Mesendoderm (in vitro differentiated cells): ENCODE measurements at regions not wholly inside any gene's neighbourhood (a gene's known extent, or its start where the extent isn't known, plus 50 kb on each side); places are given as distances from the start of the nearest gene placed in this dataset.

Source experiments
- DNase-seq: peaks from one replicate; pipeline ENCODE4 v3.0.0; 2013
- H2AK5ac ChIP-seq: 2 replicates; pipeline ENCODE4 v1.6.1; 2013; ENCODE audit warnings: low read length, inconsistent platforms
- H2BK120ac ChIP-seq: 2 replicates; pipeline ENCODE4 v1.6.1; 2013; ENCODE audit warnings: low read depth, mild to moderate bottlenecking, low read length, moderate library complexity, mixed read lengths
- H2BK15ac ChIP-seq: replicated peaks from 2 replicates; pipeline ENCODE4 v1.6.1; 2013; ENCODE audit warnings: low read depth, mild to moderate bottlenecking, moderate library complexity
- H2BK5ac ChIP-seq: 2 replicates; pipeline ENCODE4 v1.6.1; 2013; ENCODE audit warnings: low read length, inconsistent platforms
- H3K18ac ChIP-seq: 2 replicates; pipeline ENCODE4 v1.6.1; 2013; ENCODE audit warnings: mild to moderate bottlenecking, low read length, mixed read lengths
- H3K23ac ChIP-seq: one replicate; pipeline ENCODE4 v1.6.1; 2013; ENCODE audit warnings: low read length
- H3K27ac ChIP-seq: 2 replicates; pipeline ENCODE4 v1.5.1; 2013; ENCODE audit warnings: low read depth, mild to moderate bottlenecking, inconsistent platforms, low read length, moderate library complexity
- H3K27me3 ChIP-seq: 2 replicates; pipeline ENCODE4 v1.6.1; 2013; ENCODE audit warnings: low read length, control low read depth, mild to moderate bottlenecking, inconsistent platforms; ENCODE audit not compliant: insufficient read depth, poor library complexity
- H3K36me3 ChIP-seq: 2 replicates; pipeline ENCODE4 v1.6.1; 2013; ENCODE audit warnings: low read length, inconsistent platforms; ENCODE audit not compliant: control insufficient read depth, insufficient read depth
- H3K4ac ChIP-seq: one replicate; pipeline ENCODE4 v1.6.1; 2013; ENCODE audit warnings: low read depth, mild to moderate bottlenecking, low read length, moderate library complexity
- H3K4me1 ChIP-seq: 2 replicates; pipeline ENCODE4 v1.6.1; 2013; ENCODE audit warnings: low read depth, low read length, inconsistent platforms; ENCODE audit not compliant: control insufficient read depth
- H3K4me2 ChIP-seq: 2 replicates; pipeline ENCODE4 v1.6.1; 2013; ENCODE audit warnings: low read length
- H3K4me3 ChIP-seq: 2 replicates; pipeline ENCODE4 v1.5.1; 2013; ENCODE audit warnings: mild to moderate bottlenecking, low read length
- H3K56ac ChIP-seq: one replicate; pipeline ENCODE4 v1.6.1; 2013; ENCODE audit warnings: low read length
- H3K79me1 ChIP-seq: 2 replicates; pipeline ENCODE4 v1.6.1; 2013; ENCODE audit warnings: low read length, inconsistent platforms
- H3K79me2 ChIP-seq: 2 replicates; pipeline ENCODE4 v1.6.1; 2013; ENCODE audit warnings: mild to moderate bottlenecking, low read length; ENCODE audit not compliant: control insufficient read depth, insufficient read depth
- H3K9ac ChIP-seq: 2 replicates; pipeline ENCODE4 v1.6.1; 2013; ENCODE audit warnings: low read length, inconsistent platforms
- H4K5ac ChIP-seq: one replicate; pipeline ENCODE4 v1.6.1; 2013; ENCODE audit warnings: low read length
- H4K8ac ChIP-seq: one replicate; pipeline ENCODE4 v1.6.1; 2013; ENCODE audit warnings: low read depth, mild to moderate bottlenecking, control low read depth, low read length, moderate library complexity
- WGBS: extraction: QIAGEN DNeasy Blood & Tissue Kit; methylation state at CpG from one replicate; pipeline ENCODE4 v1.1.7; 2013; ENCODE audit warnings: low lambda C conversion rate, missing lambda C conversion rate; ENCODE audit not compliant: insufficient coverage; ENCODE audit errors: extremely low coverage; 5-methylcytosine and 5-hydroxymethylcytosine counted together

DNA sequence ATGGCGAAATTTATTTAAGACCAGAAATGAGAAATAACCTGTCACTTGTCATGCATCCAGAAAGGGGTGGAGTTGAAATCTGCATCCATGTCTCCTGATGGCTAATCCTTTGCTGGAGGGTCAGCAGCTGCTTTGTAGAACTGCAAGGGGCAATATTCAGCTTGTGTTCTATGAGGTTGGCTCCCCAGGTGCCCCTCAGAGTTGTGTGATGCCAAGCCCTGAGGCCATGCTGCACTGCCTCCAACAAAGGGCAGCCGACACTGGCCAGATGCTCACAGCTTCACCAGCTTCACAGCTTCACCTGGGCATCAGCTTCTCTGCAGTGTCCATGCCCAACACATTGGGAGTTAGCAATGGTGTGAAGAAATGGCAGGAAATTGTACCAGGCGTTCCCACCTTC is 64.0 kb upstream of the TMEM72 start:
- no peaks in the 10 kb centered on the region for H3K36me3 ChIP-seq
- H3K18ac ChIP-seq, result no peak overlapping the region
- no peak overlapping the region for H3K9ac ChIP-seq
- no peaks in the 10 kb centered on the region for H3K79me2 ChIP-seq
- H2BK5ac ChIP-seq, result no peak overlapping the region
- no peak overlapping the region for H3K4me3 ChIP-seq
- H3K4me2 ChIP-seq, result no peak overlapping the region
- no peak for DNase-seq
- H2BK15ac ChIP-seq, result no peak overlapping the region
- H3K23ac ChIP-seq, result no peak overlapping the region
- no peaks in the 10 kb centered on the region for H3K4me1 ChIP-seq
- no peak overlapping the region for H2AK5ac ChIP-seq
- H4K5ac ChIP-seq, result no peak overlapping the region
- H4K8ac ChIP-seq, result no peak overlapping the region
- no peak overlapping the region for H3K56ac ChIP-seq
- H3K27ac ChIP-seq, result no peak overlapping the region
- H3K4ac ChIP-seq, result no peak overlapping the region
- H3K27me3 ChIP-seq, result no peaks in the 10 kb centered on the region
- no peaks in the 10 kb centered on the region for H3K79me1 ChIP-seq
- H2BK120ac ChIP-seq, result no peak overlapping the region
- WGBS, result no CpG with 5 or more reads among the region's 3 CpGs

DNA sequence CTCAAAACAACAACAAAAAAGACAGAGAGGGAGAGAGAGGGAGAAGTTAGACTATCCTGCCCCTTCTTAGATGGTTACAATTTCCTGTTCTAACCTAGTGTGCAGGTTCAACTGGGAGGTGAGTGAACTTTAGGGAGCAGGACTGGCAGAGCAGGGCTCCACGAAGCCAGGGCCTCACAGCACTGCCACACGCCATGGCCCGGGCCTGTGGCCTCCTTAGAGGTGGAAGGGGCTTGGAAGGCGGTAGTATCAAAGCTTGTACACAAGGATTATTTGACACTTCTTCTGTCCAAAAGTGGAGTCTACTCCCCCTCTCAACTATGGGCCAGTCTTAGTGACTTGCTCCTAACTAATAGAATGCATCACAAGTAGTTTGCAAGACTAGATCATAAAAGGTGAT is 62.9 kb upstream of the TMEM72 start:
- no peak for DNase-seq
- Histone ChIP-seq H3K56ac (no peak overlapping the region), H3K4ac (no peak overlapping the region), H3K9ac (no peak overlapping the region), H4K5ac (no peak overlapping the region), H3K79me1 (no peaks in the 10 kb centered on the region), H3K4me1 (no peaks in the 10 kb centered on the region), H3K27me3 (no peaks in the 10 kb centered on the region), H2BK5ac (no peak overlapping the region), H3K36me3 (no peaks in the 10 kb centered on the region), H3K18ac (no peak overlapping the region), H3K4me2 (no peak overlapping the region), H3K4me3 (no peak overlapping the region), H4K8ac (no peak overlapping the region), H3K23ac (no peak overlapping the region), H2AK5ac (no peak overlapping the region), H3K27ac (no peak overlapping the region), H2BK120ac (no peak overlapping the region), H3K79me2 (no peaks in the 10 kb centered on the region), H2BK15ac (no peak overlapping the region)
- no CpG with 5 or more reads among the region's 4 CpGs for WGBS

DNA sequence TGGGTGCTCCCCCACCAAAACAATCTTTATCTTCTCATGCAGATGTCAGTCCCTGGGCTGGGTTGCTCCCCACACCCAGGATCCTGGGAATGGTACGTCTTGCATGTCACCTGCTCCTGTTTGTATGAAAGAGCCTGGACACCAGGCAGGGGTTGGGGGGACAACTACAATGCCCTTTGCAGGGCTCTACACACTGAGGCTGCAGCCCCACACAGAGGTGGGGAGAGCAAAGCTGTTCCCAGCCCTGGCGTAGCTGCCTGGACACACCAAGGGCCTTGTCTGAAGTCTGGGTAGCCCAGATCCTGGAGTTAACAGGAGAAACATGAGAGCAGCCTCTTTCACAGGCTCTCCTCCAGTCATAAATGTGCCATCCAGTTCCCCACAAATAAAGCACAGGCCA is 61.2 kb upstream of the TMEM72 start:
- H3K79me1 ChIP-seq, result no peaks in the 10 kb centered on the region
- no peak overlapping the region for H4K8ac ChIP-seq
- H3K4me1 ChIP-seq, result no peaks in the 10 kb centered on the region
- no peak overlapping the region for H2BK5ac ChIP-seq
- H3K9ac ChIP-seq, result no peak overlapping the region
- H3K36me3 ChIP-seq, result no peaks in the 10 kb centered on the region
- H3K79me2 ChIP-seq, result no peaks in the 10 kb centered on the region
- H2BK120ac ChIP-seq, result no peak overlapping the region
- H2BK15ac ChIP-seq, result no peak overlapping the region
- no peak overlapping the region for H3K18ac ChIP-seq
- H4K5ac ChIP-seq, result no peak overlapping the region
- H3K4me2 ChIP-seq, result no peak overlapping the region
- H3K27ac ChIP-seq, result no peak overlapping the region
- H3K4ac ChIP-seq, result no peak overlapping the region
- no peak overlapping the region for H3K4me3 ChIP-seq
- H2AK5ac ChIP-seq, result no peak overlapping the region
- H3K23ac ChIP-seq, result no peak overlapping the region
- no peak for DNase-seq
- WGBS, result no CpG with 5 or more reads among the region's 2 CpGs
- H3K56ac ChIP-seq, result no peak overlapping the region
- H3K27me3 ChIP-seq, result no peaks in the 10 kb centered on the region

DNA sequence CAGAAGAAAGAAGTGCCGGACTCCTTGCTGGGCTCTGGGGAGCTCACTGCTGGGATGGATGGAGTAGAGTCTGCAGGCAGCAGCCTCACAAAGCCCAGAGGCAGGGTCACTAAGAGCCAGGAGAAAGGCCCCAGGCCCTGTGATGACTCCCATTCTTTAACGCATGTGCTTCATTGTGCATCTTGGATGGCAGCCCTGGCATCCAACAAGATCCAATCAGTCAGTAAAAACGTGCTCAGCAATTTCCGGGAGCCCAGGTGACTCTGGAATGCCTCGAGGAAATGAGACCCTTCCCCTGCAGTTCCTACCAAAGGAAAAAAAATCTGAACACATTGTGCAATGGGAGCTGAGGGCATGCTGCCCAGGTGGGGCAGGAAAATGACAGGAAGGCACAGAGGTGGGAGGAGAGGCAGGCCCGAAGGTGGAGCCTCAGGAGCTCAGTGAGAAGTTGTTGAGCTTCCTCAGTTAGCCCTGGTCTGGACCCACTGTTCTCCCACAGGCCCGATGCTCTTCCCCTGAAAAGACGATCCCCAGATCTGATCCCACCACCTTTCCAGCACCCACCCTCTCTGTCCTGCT is 60.7 kb upstream of the TMEM72 start:
- Histone ChIP-seq H3K4me3 (no peak overlapping the region), H3K79me2 (no peaks in the 10 kb centered on the region), H4K8ac (no peak overlapping the region), H3K4me2 (no peak overlapping the region), H2BK15ac (no peak overlapping the region), H3K9ac (no peak overlapping the region), H3K4me1 (no peaks in the 10 kb centered on the region), H2AK5ac (no peak overlapping the region), H3K27me3 (no peaks in the 10 kb centered on the region), H3K79me1 (no peaks in the 10 kb centered on the region), H3K4ac (no peak overlapping the region), H3K56ac (no peak overlapping the region), H3K18ac (no peak overlapping the region), H3K27ac (no peak overlapping the region), H3K23ac (no peak overlapping the region), H2BK120ac (no peak overlapping the region), H3K36me3 (no peaks in the 10 kb centered on the region), H4K5ac (no peak overlapping the region), H2BK5ac (no peak overlapping the region)
- no peak for DNase-seq
- no CpG with 5 or more reads among the region's 8 CpGs for WGBS

DNA sequence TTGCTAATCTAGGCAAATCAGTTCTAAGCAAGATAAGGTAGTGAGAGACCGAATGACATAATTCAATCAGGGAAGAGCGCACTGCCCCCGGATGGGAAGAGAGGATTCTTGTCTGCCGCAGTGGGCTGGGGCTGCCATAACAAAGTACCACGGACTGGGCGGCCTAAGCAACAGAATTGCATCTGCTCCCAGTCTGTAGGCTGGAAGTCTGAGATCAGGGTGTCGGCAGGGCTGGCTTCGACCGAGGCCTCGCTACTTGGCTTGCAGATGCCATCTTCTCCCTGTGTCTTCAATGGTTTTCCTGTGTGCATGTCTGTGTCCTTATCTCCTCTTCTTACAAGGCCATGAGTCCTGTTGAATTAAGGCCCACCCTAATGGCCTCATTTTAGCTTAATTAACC is 59.7 kb upstream of the TMEM72 start:
- Histone ChIP-seq H4K8ac (no peak overlapping the region), H3K56ac (no peak overlapping the region), H2BK5ac (no peak overlapping the region), H3K4me2 (no peak overlapping the region), H3K4ac (no peak overlapping the region), H3K4me3 (no peak overlapping the region), H3K79me2 (no peaks in the 10 kb centered on the region), H2AK5ac (no peak overlapping the region), H3K79me1 (no peaks in the 10 kb centered on the region), H2BK120ac (no peak overlapping the region), H2BK15ac (no peak overlapping the region), H3K27me3 (no peaks in the 10 kb centered on the region), H3K36me3 (no peaks in the 10 kb centered on the region), H4K5ac (no peak overlapping the region), H3K23ac (no peak overlapping the region), H3K4me1 (no peaks in the 10 kb centered on the region), H3K9ac (no peak overlapping the region), H3K18ac (no peak overlapping the region), H3K27ac (no peak overlapping the region)
- no CpG with 5 or more reads among the region's 10 CpGs for WGBS
- no peak for DNase-seq

DNA sequence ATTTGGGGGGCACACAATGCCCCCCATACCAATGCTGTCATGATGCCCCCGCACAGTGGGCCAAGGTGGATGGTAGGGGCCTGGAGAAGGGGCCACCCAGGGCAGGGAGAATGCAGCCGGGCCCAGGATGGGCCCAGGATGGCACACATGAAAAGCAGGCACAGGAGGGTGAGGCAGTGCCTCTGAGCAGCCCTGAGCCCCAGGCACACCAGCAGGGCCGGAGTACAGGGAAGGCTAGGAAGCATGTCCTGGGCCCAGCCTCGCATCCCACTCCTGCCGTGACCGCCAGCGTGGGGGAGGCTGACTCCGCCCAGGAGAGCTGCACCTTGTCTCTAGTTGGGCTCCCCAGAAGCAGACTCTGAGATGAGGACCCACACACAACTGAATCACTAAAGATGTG is 59.3 kb upstream of the TMEM72 start:
- H3K4ac ChIP-seq, result no peak overlapping the region
- no peak overlapping the region for H3K56ac ChIP-seq
- no peak for DNase-seq
- H3K4me2 ChIP-seq, result no peak overlapping the region
- H3K23ac ChIP-seq, result no peak overlapping the region
- no peak overlapping the region for H4K5ac ChIP-seq
- H3K4me1 ChIP-seq, result no peaks in the 10 kb centered on the region
- no CpG with 5 or more reads among the region's 8 CpGs for WGBS
- H2BK120ac ChIP-seq, result no peak overlapping the region
- no peaks in the 10 kb centered on the region for H3K79me1 ChIP-seq
- H3K18ac ChIP-seq, result no peak overlapping the region
- no peak overlapping the region for H3K4me3 ChIP-seq
- no peak overlapping the region for H3K9ac ChIP-seq
- H3K79me2 ChIP-seq, result no peaks in the 10 kb centered on the region
- no peak overlapping the region for H2AK5ac ChIP-seq
- H3K27ac ChIP-seq, result no peak overlapping the region
- H3K27me3 ChIP-seq, result no peaks in the 10 kb centered on the region
- no peak overlapping the region for H4K8ac ChIP-seq
- no peak overlapping the region for H2BK15ac ChIP-seq
- no peaks in the 10 kb centered on the region for H3K36me3 ChIP-seq
- H2BK5ac ChIP-seq, result no peak overlapping the region
